Neural progenitor cell (in vitro differentiated cells): ENCODE measurements at regions not wholly inside any gene's neighbourhood (a gene's known extent, or its start where the extent isn't known, plus 50 kb on each side); places are given as distances from the start of the nearest gene placed in this dataset.

Source experiments
- DNase-seq: peaks from one replicate; pipeline ENCODE4 v3.0.0-alpha.2; 2016; ENCODE audit warnings: low spot score
- H2AFZ ChIP-seq: fragments of 200-600 bp; sonication (generic); replicated peaks from 2 replicates; pipeline ENCODE4 v1.6.1; 2016; ENCODE audit warnings: antibody characterized with exemption
- H3F3A ChIP-seq: fragments of 200-600 bp; sonication (generic); 2 replicates; pipeline ENCODE4 v1.6.1; 2016; ENCODE audit warnings: antibody characterized with exemption, low read depth
- H3K27ac ChIP-seq: fragments of 200-600 bp; sonication (generic); 2 replicates; pipeline ENCODE4 v1.5.1; 2016; ENCODE audit warnings: mild to moderate bottlenecking
- H3K27me3 ChIP-seq: fragments of 200-600 bp; sonication (generic); 2 replicates; pipeline ENCODE4 v1.6.1; 2016; ENCODE audit warnings: mild to moderate bottlenecking, moderate library complexity
- H3K36me3 ChIP-seq: fragments of 200-600 bp; sonication (generic); 2 replicates; pipeline ENCODE4 v1.5.1; 2016
- H3K4me1 ChIP-seq: fragments of 200-600 bp; sonication (generic); 2 replicates; pipeline ENCODE4 v1.6.1; 2016; ENCODE audit warnings: mixed run types
- H3K4me2 ChIP-seq: fragments of 200-600 bp; sonication (generic); 2 replicates; pipeline ENCODE4 v1.6.1; 2016
- H3K4me3 ChIP-seq: fragments of 200-600 bp; sonication (generic); 2 replicates; pipeline ENCODE4 v1.5.1; 2016
- H3K79me2 ChIP-seq: fragments of 200-600 bp; sonication (generic); 2 replicates; pipeline ENCODE4 v1.6.1; 2016; ENCODE audit warnings: low read depth
- H3K9ac ChIP-seq: fragments of 200-600 bp; sonication (generic); 2 replicates; pipeline ENCODE4 v1.6.1; 2016
- H3K9me3 ChIP-seq: fragments of 200-600 bp; sonication (generic); 2 replicates; pipeline ENCODE4 v1.5.1; 2016; ENCODE audit warnings: low read depth
- H4K20me1 ChIP-seq: fragments of 200-600 bp; sonication (generic); 2 replicates; pipeline ENCODE4 v1.6.1; 2016; ENCODE audit warnings: low read depth
- H3K27ac Mint-ChIP-seq: 3 replicates; pipeline ENCODE4 v1.8.0; 2021; ENCODE audit warnings: mixed read lengths
- H3K27me3 Mint-ChIP-seq: 2 replicates; pipeline ENCODE4 v1.8.0; 2022; ENCODE audit warnings: low read depth, mild to moderate bottlenecking, inconsistent platforms, moderate library complexity, mixed read lengths; ENCODE audit not compliant: insufficient read depth
- H3K36me3 Mint-ChIP-seq: 3 replicates; pipeline ENCODE4 v1.8.0; 2021; ENCODE audit warnings: mixed read lengths
- H3K4me1 Mint-ChIP-seq: 3 replicates; pipeline ENCODE4 v1.8.0; 2021; ENCODE audit warnings: mixed read lengths
- H3K4me3 Mint-ChIP-seq: 3 replicates; pipeline ENCODE4 v1.8.0; 2021; ENCODE audit warnings: mild to moderate bottlenecking, moderate library complexity, mixed read lengths
- H3K9me3 Mint-ChIP-seq: 3 replicates; pipeline ENCODE4 v1.8.0; 2020; ENCODE audit warnings: mixed read lengths
- EZH2 ChIP-seq: fragments of 200-600 bp; sonication (generic); IDR thresholded peaks from 2 replicates; pipeline ENCODE4 v1.6.1; 2017; ENCODE audit warnings: antibody characterized with exemption, mild to moderate bottlenecking, moderate library complexity
- EZH2phosphoT487 ChIP-seq: fragments of 200-600 bp; sonication (generic); IDR thresholded peaks from 2 replicates; pipeline ENCODE4 v1.6.1; 2017; ENCODE audit warnings: antibody characterized with exemption
- TF ChIP-seq, protein P1 (sequence below): fragments of 200-600 bp; sonication (generic); IDR thresholded peaks from 2 replicates; pipeline ENCODE4 v1.5.1; 2017; ENCODE audit warnings: antibody characterized with exemption, mild to moderate bottlenecking

DNA sequence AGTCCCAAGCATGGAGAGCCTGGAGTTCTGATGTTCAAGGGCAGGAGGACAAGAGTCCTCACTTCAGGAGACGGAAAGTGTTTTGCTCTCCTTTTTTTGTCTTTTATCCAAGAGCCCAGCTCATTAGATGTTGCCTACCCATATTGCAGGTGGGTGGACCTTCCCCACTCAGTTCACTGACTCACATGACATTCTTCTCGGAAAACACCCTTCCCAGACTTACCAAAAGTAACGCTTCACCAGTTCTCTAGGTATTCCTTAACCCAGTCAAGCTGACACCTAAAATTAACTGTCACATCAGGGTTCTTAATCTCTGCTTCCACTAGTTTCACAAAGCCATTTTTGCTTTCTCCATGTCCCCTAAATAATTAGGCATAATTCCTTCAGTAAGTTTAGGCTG, 2215.4 kb upstream of the PCDH20 start:
- Mint-ChIP-seq H3K4me1 (no peaks in the 10 kb centered on the region), H3K9me3 (no peaks in the 10 kb centered on the region), H3K27me3 (no peaks in the 10 kb centered on the region), H3K4me3 (no peak overlapping the region), H3K36me3 (no peaks in the 10 kb centered on the region), H3K27ac (no peak overlapping the region)
- Histone ChIP-seq H3K9me3 (no peaks in the 10 kb centered on the region), H3K4me2 (no peak overlapping the region), H3K4me1 (no peaks in the 10 kb centered on the region), H2AFZ (no peak overlapping the region), H3K27me3 (no peaks in the 10 kb centered on the region), H4K20me1 (no peaks in the 10 kb centered on the region), H3K27ac (no peak overlapping the region), H3K36me3 (no peaks in the 10 kb centered on the region), H3K79me2 (no peaks in the 10 kb centered on the region), H3K9ac (no peak overlapping the region), H3K4me3 (no peak overlapping the region), H3F3A (no peaks in the 10 kb centered on the region)
- TF ChIP-seq EZH2phosphoT487 (no peak), EZH2 (no peak)
- TF ChIP-seq, protein P1, sequence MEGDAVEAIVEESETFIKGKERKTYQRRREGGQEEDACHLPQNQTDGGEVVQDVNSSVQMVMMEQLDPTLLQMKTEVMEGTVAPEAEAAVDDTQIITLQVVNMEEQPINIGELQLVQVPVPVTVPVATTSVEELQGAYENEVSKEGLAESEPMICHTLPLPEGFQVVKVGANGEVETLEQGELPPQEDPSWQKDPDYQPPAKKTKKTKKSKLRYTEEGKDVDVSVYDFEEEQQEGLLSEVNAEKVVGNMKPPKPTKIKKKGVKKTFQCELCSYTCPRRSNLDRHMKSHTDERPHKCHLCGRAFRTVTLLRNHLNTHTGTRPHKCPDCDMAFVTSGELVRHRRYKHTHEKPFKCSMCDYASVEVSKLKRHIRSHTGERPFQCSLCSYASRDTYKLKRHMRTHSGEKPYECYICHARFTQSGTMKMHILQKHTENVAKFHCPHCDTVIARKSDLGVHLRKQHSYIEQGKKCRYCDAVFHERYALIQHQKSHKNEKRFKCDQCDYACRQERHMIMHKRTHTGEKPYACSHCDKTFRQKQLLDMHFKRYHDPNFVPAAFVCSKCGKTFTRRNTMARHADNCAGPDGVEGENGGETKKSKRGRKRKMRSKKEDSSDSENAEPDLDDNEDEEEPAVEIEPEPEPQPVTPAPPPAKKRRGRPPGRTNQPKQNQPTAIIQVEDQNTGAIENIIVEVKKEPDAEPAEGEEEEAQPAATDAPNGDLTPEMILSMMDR: no peak
- DNase-seq: no peak

DNA sequence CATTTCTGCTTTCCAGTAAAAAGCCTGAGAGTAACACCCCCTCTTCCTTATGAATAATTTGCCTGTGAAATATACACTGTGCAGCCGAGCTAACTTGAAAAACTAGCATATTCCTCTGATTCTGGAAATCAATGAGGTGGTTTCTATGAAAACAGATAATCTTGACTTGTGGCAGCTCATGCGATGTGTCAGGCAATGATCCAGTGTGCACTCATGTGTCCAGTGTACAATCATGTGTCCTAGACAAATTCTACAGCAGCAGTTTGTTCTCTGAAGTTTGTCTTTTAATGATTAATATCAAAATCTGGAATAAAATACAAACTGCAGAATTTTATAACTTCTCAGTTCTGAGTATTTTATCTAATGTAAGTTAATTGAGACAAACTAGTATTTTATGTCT, 2213.9 kb upstream of the PCDH20 start:
- no peak overlapping the region for H3K9ac ChIP-seq
- no peak overlapping the region for H3K4me3 ChIP-seq
- no peaks in the 10 kb centered on the region for H3K27me3 Mint-ChIP-seq
- TF ChIP-seq EZH2 (no peak), EZH2phosphoT487 (no peak)
- TF ChIP-seq, protein P1: no peak
- H3K79me2 ChIP-seq: no peaks in the 10 kb centered on the region
- no peaks in the 10 kb centered on the region for H4K20me1 ChIP-seq
- no peak overlapping the region for H3K4me2 ChIP-seq
- no peak for DNase-seq
- H3K27ac Mint-ChIP-seq: no peak overlapping the region
- no peak overlapping the region for H3K4me3 Mint-ChIP-seq
- H3K27ac ChIP-seq: no peak overlapping the region
- no peaks in the 10 kb centered on the region for H3K4me1 ChIP-seq
- no peaks in the 10 kb centered on the region for H3K4me1 Mint-ChIP-seq
- no peaks in the 10 kb centered on the region for H3F3A ChIP-seq
- H3K36me3 Mint-ChIP-seq: no peaks in the 10 kb centered on the region
- no peaks in the 10 kb centered on the region for H3K9me3 ChIP-seq
- H3K27me3 ChIP-seq: no peaks in the 10 kb centered on the region
- H3K9me3 Mint-ChIP-seq: no peaks in the 10 kb centered on the region
- no peak overlapping the region for H2AFZ ChIP-seq
- no peaks in the 10 kb centered on the region for H3K36me3 ChIP-seq

DNA sequence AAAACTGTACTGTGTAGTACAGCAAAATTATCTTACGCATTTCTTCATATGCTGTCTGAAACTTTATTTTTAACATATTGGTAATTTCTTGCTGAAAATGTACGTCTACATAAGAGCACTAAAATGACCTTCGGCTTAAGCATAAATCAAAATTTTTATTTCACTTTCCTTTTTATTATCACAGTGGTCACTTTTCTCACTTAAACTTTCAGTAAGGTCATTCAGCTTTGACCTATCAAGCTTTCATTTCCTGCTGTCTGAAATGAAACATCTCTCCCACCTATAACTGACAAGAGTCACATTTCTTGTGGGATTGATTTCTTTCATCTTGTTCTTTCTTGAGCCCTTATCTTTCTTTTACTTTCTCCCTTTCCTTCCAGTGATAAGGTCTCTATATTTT, 2212.7 kb upstream of the PCDH20 start:
- Histone ChIP-seq H3K4me2 (no peak overlapping the region), H3K36me3 (no peaks in the 10 kb centered on the region), H2AFZ (no peak overlapping the region), H3K27ac (no peak overlapping the region), H3K9me3 (no peaks in the 10 kb centered on the region), H3K9ac (no peak overlapping the region), H4K20me1 (no peaks in the 10 kb centered on the region), H3K27me3 (no peaks in the 10 kb centered on the region), H3F3A (no peaks in the 10 kb centered on the region), H3K4me3 (no peak overlapping the region), H3K4me1 (no peaks in the 10 kb centered on the region), H3K79me2 (no peaks in the 10 kb centered on the region)
- Mint-ChIP-seq H3K27ac (no peak overlapping the region), H3K4me3 (no peak overlapping the region), H3K4me1 (no peaks in the 10 kb centered on the region), H3K27me3 (no peaks in the 10 kb centered on the region), H3K9me3 (no peaks in the 10 kb centered on the region), H3K36me3 (no peaks in the 10 kb centered on the region)
- TF ChIP-seq, protein P1: no peak
- TF ChIP-seq EZH2: no peak
- DNase-seq: no peak

DNA sequence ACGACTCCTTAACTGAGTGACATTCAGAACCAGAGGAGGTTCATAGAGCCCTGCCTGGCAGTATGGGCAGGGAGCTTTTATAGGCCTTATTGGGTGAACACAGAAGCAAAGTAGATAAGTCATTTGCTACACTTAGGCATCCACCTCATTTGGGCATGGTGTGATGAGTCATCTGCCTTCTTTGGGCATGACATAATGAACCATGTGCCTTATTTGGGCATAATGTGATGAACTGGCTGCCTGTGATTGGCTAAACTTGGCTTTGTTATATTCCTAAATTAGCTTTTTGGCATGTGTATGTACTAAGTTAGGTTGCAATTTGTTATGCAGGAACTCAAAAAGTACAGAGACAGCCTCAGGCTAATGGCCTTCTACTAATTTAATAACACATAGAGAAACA, 2210.2 kb upstream of the PCDH20 start:
- TF ChIP-seq EZH2 (no peak), EZH2phosphoT487 (no peak)
- H3K4me1 ChIP-seq: no peaks in the 10 kb centered on the region
- Mint-ChIP-seq H3K27me3 (no peaks in the 10 kb centered on the region), H3K9me3 (no peaks in the 10 kb centered on the region), H3K4me3 (no peak overlapping the region), H3K27ac (no peak overlapping the region), H3K36me3 (no peaks in the 10 kb centered on the region), H3K4me1 (no peaks in the 10 kb centered on the region)
- H4K20me1 ChIP-seq: no peaks in the 10 kb centered on the region
- H3K27me3 ChIP-seq: no peaks in the 10 kb centered on the region
- H3K9ac ChIP-seq: no peak overlapping the region
- H3K4me2 ChIP-seq: no peak overlapping the region
- DNase-seq: no peak
- no peak overlapping the region for H3K4me3 ChIP-seq
- no peaks in the 10 kb centered on the region for H3F3A ChIP-seq
- H3K9me3 ChIP-seq: no peaks in the 10 kb centered on the region
- H3K79me2 ChIP-seq: no peaks in the 10 kb centered on the region
- no peaks in the 10 kb centered on the region for H3K36me3 ChIP-seq
- H3K27ac ChIP-seq: no peak overlapping the region
- no peak overlapping the region for H2AFZ ChIP-seq
